Esophagus muscularis mucosa (tissue), 3 donors: ENCODE measurements at regions not wholly inside any gene's neighbourhood (a gene's known extent, or its start where the extent isn't known, plus 50 kb on each side); places are given as distances from the start of the nearest gene placed in this dataset.

ENCODE experiments used
- POLR2A ChIP-seq: fragments of 450-650 bp; IDR thresholded peaks from one replicate; pipeline ENCODE4 v1.6.1; 2017; ENCODE audit warnings: antibody characterized with exemption, moderate library complexity, mild to moderate bottlenecking, low read depth
- POLR2AphosphoS5 ChIP-seq, 2 donors: sonication (generic); formaldehyde crosslinking; IDR thresholded peaks; one replicate each; pipeline ENCODE4 v1.6.1; 2017; ENCODE audit warnings: antibody characterized with exemption in 2 of 2
- TF ChIP-seq, protein P1 (sequence below), 3 experiments: fragments of 200-600 bp in 2 of 3; fragments of 450-650 bp in 1 of 3; sonication (generic) in 2 of 3; IDR thresholded peaks; one replicate each; pipeline ENCODE4 v1.5.1; 2017 to 2019; ENCODE audit warnings: antibody characterized with exemption in 3 of 3, mild to moderate bottlenecking in 2 of 3, moderate library complexity in 1 of 3

DNA sequence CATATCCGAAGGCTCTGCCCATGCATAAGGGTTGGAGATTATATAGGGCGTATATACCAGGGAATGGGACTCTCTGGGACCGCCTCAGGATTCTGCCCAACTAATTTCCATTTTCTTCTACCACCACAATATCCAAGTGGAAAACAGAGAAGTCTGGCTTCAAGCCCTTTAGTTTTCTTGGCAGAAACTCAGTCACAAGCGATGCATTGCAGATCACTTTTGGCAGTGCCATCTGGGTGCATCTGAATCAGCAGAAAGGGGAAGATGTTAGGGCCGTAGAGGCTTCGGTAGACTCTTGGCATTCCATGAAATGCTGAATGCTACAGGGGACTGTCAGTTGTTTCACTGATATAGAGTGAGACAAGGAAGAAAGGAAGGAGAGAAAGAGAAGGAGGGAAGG is 94.1 kb upstream of the FAM9B start:
- TF ChIP-seq, protein P1, sequence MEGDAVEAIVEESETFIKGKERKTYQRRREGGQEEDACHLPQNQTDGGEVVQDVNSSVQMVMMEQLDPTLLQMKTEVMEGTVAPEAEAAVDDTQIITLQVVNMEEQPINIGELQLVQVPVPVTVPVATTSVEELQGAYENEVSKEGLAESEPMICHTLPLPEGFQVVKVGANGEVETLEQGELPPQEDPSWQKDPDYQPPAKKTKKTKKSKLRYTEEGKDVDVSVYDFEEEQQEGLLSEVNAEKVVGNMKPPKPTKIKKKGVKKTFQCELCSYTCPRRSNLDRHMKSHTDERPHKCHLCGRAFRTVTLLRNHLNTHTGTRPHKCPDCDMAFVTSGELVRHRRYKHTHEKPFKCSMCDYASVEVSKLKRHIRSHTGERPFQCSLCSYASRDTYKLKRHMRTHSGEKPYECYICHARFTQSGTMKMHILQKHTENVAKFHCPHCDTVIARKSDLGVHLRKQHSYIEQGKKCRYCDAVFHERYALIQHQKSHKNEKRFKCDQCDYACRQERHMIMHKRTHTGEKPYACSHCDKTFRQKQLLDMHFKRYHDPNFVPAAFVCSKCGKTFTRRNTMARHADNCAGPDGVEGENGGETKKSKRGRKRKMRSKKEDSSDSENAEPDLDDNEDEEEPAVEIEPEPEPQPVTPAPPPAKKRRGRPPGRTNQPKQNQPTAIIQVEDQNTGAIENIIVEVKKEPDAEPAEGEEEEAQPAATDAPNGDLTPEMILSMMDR (IDR thresholded peaks at IDR 0.05), result no peak
- no peak for TF ChIP-seq POLR2A
- TF ChIP-seq POLR2AphosphoS5 (IDR thresholded peaks at IDR 0.05), result no peak
